Brain pericyte (primary cell): ENCODE measurements at regions not wholly inside any gene's neighbourhood (a gene's known extent, or its start where the extent isn't known, plus 50 kb on each side); places are given as distances from the start of the nearest gene placed in this dataset.
"Not testable (repeated sequence)": the region's sequence is repeated elsewhere in the genome, so short reads cannot be mapped to it uniquely, and the experiment has no call there.

Source experiments
- DNase-seq: peaks from one replicate; pipeline ENCODE4 v3.0.0-alpha.2; 2012; ENCODE audit warnings: low read depth, low spot score

GRCh38 chr1:221858818-221859611, 117.1 kb upstream of the DUSP10 start:
- no peak for DNase-seq

- not testable (repeated sequence) for DNase-seq
Observed at GRCh38 chr1:221857094-221857444, 115.2 kb upstream of the DUSP10 start.

GRCh38 chr1:221856228-221857093, 114.6 kb upstream of the DUSP10 start:
- DNase-seq = no peak

- no peak for DNase-seq
Observed at GRCh38 chr1:221855156-221855555, 113.3 kb upstream of the DUSP10 start.

- no peak for DNase-seq
Observed at GRCh38 chr1:221851336-221851735, 109.4 kb upstream of the DUSP10 start.

- no peak for DNase-seq
Observed at GRCh38 chr1:221850470-221851187, 108.7 kb upstream of the DUSP10 start.

- DNase-seq = no peak
Observed at GRCh38 chr1:221849897-221850296, 108.0 kb upstream of the DUSP10 start.

- no peak for DNase-seq
Observed at GRCh38 chr1:221849110-221849509, 107.2 kb upstream of the DUSP10 start.

- DNase-seq = no peak
Observed at GRCh38 chr1:221847676-221848075, 105.8 kb upstream of the DUSP10 start.

GRCh38 chr1:221845650-221846371, 103.9 kb upstream of the DUSP10 start:
- no peak for DNase-seq

- DNase-seq = no peak
Observed at GRCh38 chr1:221841983-221842335, 100.1 kb upstream of the DUSP10 start.

- DNase-seq = no peak
Observed at GRCh38 chr1:221841251-221841982, 99.5 kb upstream of the DUSP10 start.

- DNase-seq = no peak
Observed at GRCh38 chr1:221840511-221841243, 98.8 kb upstream of the DUSP10 start.

GRCh38 chr1:221839782-221840395, 98.0 kb upstream of the DUSP10 start:
- peak; percentile 61 for DNase-seq

- no peak for DNase-seq
Observed at GRCh38 chr1:221839321-221839720, 97.4 kb upstream of the DUSP10 start.

GRCh38 chr1:221837896-221838295, 96.0 kb upstream of the DUSP10 start:
- no peak for DNase-seq

GRCh38 chr1:221834698-221835513, 93.0 kb upstream of the DUSP10 start:
- DNase-seq = no peak

- DNase-seq = no peak
Observed at GRCh38 chr1:221832617-221833016, 90.7 kb upstream of the DUSP10 start.

- DNase-seq = no peak
Observed at GRCh38 chr1:221832151-221832550, 90.3 kb upstream of the DUSP10 start.
